NCI-H510A (cell line): ENCODE measurements at regions not wholly inside any gene's neighbourhood (a gene's known extent, or its start where the extent isn't known, plus 50 kb on each side); places are given as distances from the start of the nearest gene placed in this dataset.

ENCODE experiments used
- DNase-seq: peaks from one replicate; lab custom pipeline; 2025; lab: John Stamatoyannopoulos, UW

GRCh38 chr1:221431068-221431651, 310.7 kb downstream of the DUSP10 start:
- DNase-seq, result no peak

GRCh38 chr1:221431961-221432360, 309.9 kb downstream of the DUSP10 start:
- no peak for DNase-seq

GRCh38 chr1:221435504-221435904, 306.4 kb downstream of the DUSP10 start:
- DNase-seq, result no peak

GRCh38 chr1:221437171-221437570, 304.7 kb downstream of the DUSP10 start:
- no peak for DNase-seq

- no peak for DNase-seq
Observed at GRCh38 chr1:221437926-221438325, 304.0 kb downstream of the DUSP10 start.

- no peak for DNase-seq
Observed at GRCh38 chr1:221439008-221439746, 302.7 kb downstream of the DUSP10 start.

GRCh38 chr1:221439747-221440501, 302.0 kb downstream of the DUSP10 start:
- no peak for DNase-seq

GRCh38 chr1:221440658-221441057, 301.2 kb downstream of the DUSP10 start:
- no peak for DNase-seq

GRCh38 chr1:221442056-221442455, 299.8 kb downstream of the DUSP10 start:
- no peak for DNase-seq

- no peak for DNase-seq
Observed at GRCh38 chr1:221444346-221444745, 297.5 kb downstream of the DUSP10 start.

- DNase-seq, result no peak
Observed at GRCh38 chr1:221448585-221449175, 293.2 kb downstream of the DUSP10 start.

- DNase-seq, result no peak
Observed at GRCh38 chr1:221449194-221449593, 292.7 kb downstream of the DUSP10 start.

GRCh38 chr1:221449801-221450470, 292.0 kb downstream of the DUSP10 start:
- no peak for DNase-seq

GRCh38 chr1:221451741-221452140, 290.1 kb downstream of the DUSP10 start:
- DNase-seq, result no peak

GRCh38 chr1:221454096-221454495, 287.8 kb downstream of the DUSP10 start:
- no peak for DNase-seq

GRCh38 chr1:221456918-221457317, 285.0 kb downstream of the DUSP10 start:
- no peak for DNase-seq

- DNase-seq, result no peak
Observed at GRCh38 chr1:221457685-221458446, 284.0 kb downstream of the DUSP10 start.

GRCh38 chr1:221458447-221459156, 283.3 kb downstream of the DUSP10 start:
- no peak for DNase-seq

- DNase-seq, result no peak
Observed at GRCh38 chr1:221459558-221459957, 282.3 kb downstream of the DUSP10 start.

- DNase-seq, result no peak
Observed at GRCh38 chr1:221462345-221462744, 279.5 kb downstream of the DUSP10 start.

- no peak for DNase-seq
Observed at GRCh38 chr1:221468546-221468945, 273.3 kb downstream of the DUSP10 start.
